ENCODE measurements at regions not wholly inside any gene's neighbourhood (a gene's known extent, or its start where the extent isn't known, plus 50 kb on each side); places are given as distances from the start of the nearest gene placed in this dataset.

GRCh38 chrX:151815398-151815797 lies 80.9 kb downstream of the CNGA2 start:
- no peak for DNase-seq (ENCODE audit: low spot score)
- no peak for TF ChIP-seq CTCF (IDR thresholded peaks at IDR 0.05; ENCODE audit: unreplicated experiment)
- Mint-ChIP-seq H3K4me3 (ENCODE audit: unreplicated experiment) (no peak overlapping the region), H3K27me3 (ENCODE audit: unreplicated experiment) (no peaks in the 10 kb centered on the region), H3K36me3 (ENCODE audit: low read depth, unreplicated experiment) (no peaks in the 10 kb centered on the region), H3K4me1 (ENCODE audit: unreplicated experiment) (peaks cover 2% of the 10 kb centered on the region), H3K9me3 (ENCODE audit: unreplicated experiment) (no peaks in the 10 kb centered on the region), H3K27ac (ENCODE audit: unreplicated experiment) (no peak overlapping the region)

- no peak overlapping the region for H3K27ac Mint-ChIP-seq (ENCODE audit: unreplicated experiment)
- TF ChIP-seq CTCF (IDR thresholded peaks at IDR 0.05; ENCODE audit: unreplicated experiment): no peak
- H3K4me3 Mint-ChIP-seq (ENCODE audit: unreplicated experiment): no peak overlapping the region
- no peak for DNase-seq (ENCODE audit: low spot score)
- H3K36me3 Mint-ChIP-seq (ENCODE audit: low read depth, unreplicated experiment): no peaks in the 10 kb centered on the region
- no peaks in the 10 kb centered on the region for H3K27me3 Mint-ChIP-seq (ENCODE audit: unreplicated experiment)
- H3K4me1 Mint-ChIP-seq (ENCODE audit: unreplicated experiment): peaks cover 2% of the 10 kb centered on the region
- H3K9me3 Mint-ChIP-seq (ENCODE audit: unreplicated experiment): no peaks in the 10 kb centered on the region
Observed at GRCh38 chrX:151816934-151817333, 82.4 kb downstream of the CNGA2 start.

GRCh38 chrX:151818828-151819227 lies 84.3 kb downstream of the CNGA2 start:
- H3K36me3 Mint-ChIP-seq (ENCODE audit: low read depth, unreplicated experiment): no peaks in the 10 kb centered on the region
- H3K4me1 Mint-ChIP-seq (ENCODE audit: unreplicated experiment): no peaks in the 10 kb centered on the region
- no peaks in the 10 kb centered on the region for H3K9me3 Mint-ChIP-seq (ENCODE audit: unreplicated experiment)
- H3K4me3 Mint-ChIP-seq (ENCODE audit: unreplicated experiment): no peak overlapping the region
- no peaks in the 10 kb centered on the region for H3K27me3 Mint-ChIP-seq (ENCODE audit: unreplicated experiment)
- no peak overlapping the region for H3K27ac Mint-ChIP-seq (ENCODE audit: unreplicated experiment)
- TF ChIP-seq CTCF (IDR thresholded peaks at IDR 0.05; ENCODE audit: unreplicated experiment): no peak
- DNase-seq (ENCODE audit: low spot score): no peak

GRCh38 chrX:151821226-151821625 lies 86.7 kb downstream of the CNGA2 start:
- Mint-ChIP-seq H3K9me3 (ENCODE audit: unreplicated experiment) (no peaks in the 10 kb centered on the region), H3K4me1 (ENCODE audit: unreplicated experiment) (no peaks in the 10 kb centered on the region), H3K27me3 (ENCODE audit: unreplicated experiment) (no peaks in the 10 kb centered on the region), H3K4me3 (ENCODE audit: unreplicated experiment) (no peak overlapping the region), H3K27ac (ENCODE audit: unreplicated experiment) (no peak overlapping the region), H3K36me3 (ENCODE audit: low read depth, unreplicated experiment) (no peaks in the 10 kb centered on the region)
- DNase-seq (ENCODE audit: low spot score): no peak
- TF ChIP-seq CTCF (IDR thresholded peaks at IDR 0.05; ENCODE audit: unreplicated experiment): no peak

GRCh38 chrX:151825007-151825406 lies 87.7 kb upstream of the MAGEA4 start:
- H3K27me3 Mint-ChIP-seq (ENCODE audit: unreplicated experiment): no peaks in the 10 kb centered on the region
- H3K4me1 Mint-ChIP-seq (ENCODE audit: unreplicated experiment): no peaks in the 10 kb centered on the region
- TF ChIP-seq CTCF (IDR thresholded peaks at IDR 0.05; ENCODE audit: unreplicated experiment): no peak
- H3K9me3 Mint-ChIP-seq (ENCODE audit: unreplicated experiment): no peaks in the 10 kb centered on the region
- no peak for DNase-seq (ENCODE audit: low spot score)
- no peak overlapping the region for H3K27ac Mint-ChIP-seq (ENCODE audit: unreplicated experiment)
- no peak overlapping the region for H3K4me3 Mint-ChIP-seq (ENCODE audit: unreplicated experiment)
- H3K36me3 Mint-ChIP-seq (ENCODE audit: low read depth, unreplicated experiment): no peaks in the 10 kb centered on the region

Data from endothelial cell (in vitro differentiated cells).